Kidney (tissue), 13 donors: ENCODE measurements at regions not wholly inside any gene's neighbourhood (a gene's known extent, or its start where the extent isn't known, plus 50 kb on each side); places are given as distances from the start of the nearest gene placed in this dataset.

Source experiments
- DNase-seq, 5 donors: peaks; one replicate each; pipeline ENCODE4 v3.0.0-alpha.2; 2013 to 2020
- FAIRE-seq: peaks from 2 replicates; lab custom pipeline; 2012; peaks lifted over from hg19 to GRCh38; lab: Jason Lieb, UNC
- H3K27ac ChIP-seq, 2 donors: one replicate each; pipeline ENCODE4 v1.7.0; 2013; ENCODE audit warnings: low read depth in 2 of 2, low read length in 2 of 2, inconsistent platforms in 1 of 2
- H3K27me3 ChIP-seq: one replicate; pipeline ENCODE4 v1.7.1; 2013; ENCODE audit warnings: low read length, inconsistent platforms; ENCODE audit not compliant: control insufficient read depth, insufficient read depth
- H3K36me3 ChIP-seq, 3 donors: one replicate each; pipeline versions ENCODE4 v1.7.0 to v1.7.1; 2013; ENCODE audit warnings: low read length in 3 of 3, control low read depth in 1 of 3, inconsistent platforms in 1 of 3; ENCODE audit not compliant: insufficient read depth in 3 of 3, control insufficient read depth in 2 of 3
- H3K4me1 ChIP-seq, 3 donors: one replicate each; pipeline versions ENCODE4 v1.7.0 to v1.7.1; 2013; ENCODE audit warnings: low read length in 3 of 3, inconsistent platforms in 1 of 3, low read depth in 1 of 3; ENCODE audit not compliant: control insufficient read depth in 2 of 3, insufficient read depth in 2 of 3
- H3K4me3 ChIP-seq, 3 donors: one replicate each; pipeline versions ENCODE4 v1.7.0 to v1.8.1; 2013; ENCODE audit warnings: low read length in 3 of 3, control low read depth in 1 of 3, inconsistent platforms in 1 of 3
- H3K9ac ChIP-seq, 3 donors: one replicate each; pipeline versions ENCODE4 v1.7.0 to v1.7.1; 2013; ENCODE audit warnings: low read length in 3 of 3, control low read depth in 1 of 3, inconsistent platforms in 1 of 3
- H3K9me3 ChIP-seq, 3 donors: one replicate each; pipeline versions ENCODE4 v1.7.0 to v1.7.1; 2013; ENCODE audit warnings: low read length in 3 of 3, control low read depth in 1 of 3, inconsistent platforms in 1 of 3; ENCODE audit not compliant: control insufficient read depth in 2 of 3, insufficient read depth in 1 of 3
- CTCF ChIP-seq: IDR thresholded peaks from 3 replicates; pipeline ENCODE4 v1.5.1; 2012; ENCODE audit warnings: mild to moderate bottlenecking, moderate library complexity, borderline replicate concordance; ENCODE audit not compliant: insufficient read depth; ENCODE audit errors: extremely low read depth
- intact Hi-C: fragments of 100-400 bp; cut with DNase I; formaldehyde crosslinking; loops from one replicate; pipeline ENCODE4 v1.11.1; 2022
- donor health status: control.
- donor health status: control.
- donor health status: control.
- donor health status: control.
- donor health status: control.
- donor health status: DM: yes; HTN: yes; CAD: no.
- donor health status: Normal renal cell carcinoma (clear cell type).

- intact Hi-C loops: no loop called here
- no peaks in the 10 kb centered on the region for H3K4me1 ChIP-seq
- FAIRE-seq (no peak), DNase-seq (no peak)
- no peak overlapping the region for H3K4me3 ChIP-seq
- no peak overlapping the region for H3K9ac ChIP-seq
- no peak for TF ChIP-seq CTCF
- H3K27ac ChIP-seq: no peak overlapping the region
- no peaks in the 10 kb centered on the region for H3K27me3 ChIP-seq
- H3K36me3 ChIP-seq: no peaks in the 10 kb centered on the region
- H3K9me3 ChIP-seq: no peaks in the 10 kb centered on the region
Measured at GRCh38 chrX:46034868-46035267, 510.4 kb downstream of the ZNF674 start.

- TF ChIP-seq CTCF: no peak
- Histone ChIP-seq H3K4me3 (no peak overlapping the region), H3K9ac (no peak overlapping the region), H3K36me3 (no peaks in the 10 kb centered on the region), H3K9me3 (no peaks in the 10 kb centered on the region), H3K27me3 (no peaks in the 10 kb centered on the region), H3K27ac (no peak overlapping the region), H3K4me1 (no peaks in the 10 kb centered on the region)
- DNase-seq (no peak), FAIRE-seq (no peak)
- intact Hi-C loops: no loop called here
Measured at GRCh38 chrX:46029777-46030176, 515.4 kb downstream of the ZNF674 start.

- intact Hi-C loops: no loop called here
- Histone ChIP-seq H3K27me3 (no peaks in the 10 kb centered on the region), H3K36me3 (no peaks in the 10 kb centered on the region), H3K4me1 (no peaks in the 10 kb centered on the region), H3K9ac (no peak overlapping the region), H3K4me3 (no peak overlapping the region), H3K27ac (no peak overlapping the region), H3K9me3 (no peaks in the 10 kb centered on the region)
- FAIRE-seq (no peak), DNase-seq (no peak)
- no peak for TF ChIP-seq CTCF
Measured at GRCh38 chrX:46016296-46016695, 528.9 kb downstream of the ZNF674 start.

- FAIRE-seq: no peak
- no peak overlapping the region for H3K9ac ChIP-seq
- H3K36me3 ChIP-seq: no peaks in the 10 kb centered on the region
- no peak for TF ChIP-seq CTCF
- H3K27me3 ChIP-seq: no peaks in the 10 kb centered on the region
- no peaks in the 10 kb centered on the region for H3K4me1 ChIP-seq
- no peak overlapping the region for H3K27ac ChIP-seq
- no peak for DNase-seq
- no peaks in the 10 kb centered on the region for H3K9me3 ChIP-seq
- no peak overlapping the region for H3K4me3 ChIP-seq
- intact Hi-C loops: no loop called here
Measured at GRCh38 chrX:46015653-46016052, 529.6 kb downstream of the ZNF674 start.
